NAMALWA (cell line): ENCODE measurements at regions not wholly inside any gene's neighbourhood (a gene's known extent, or its start where the extent isn't known, plus 50 kb on each side); places are given as distances from the start of the nearest gene placed in this dataset.
"Not testable (repeated sequence)": the region's sequence is repeated elsewhere in the genome, so short reads cannot be mapped to it uniquely, and the experiment has no call there.

Experiments
- DNase-seq: peaks from one replicate; pipeline ENCODE4 v3.0.0-alpha.2; 2015; ENCODE audit warnings: low spot score

DNA sequence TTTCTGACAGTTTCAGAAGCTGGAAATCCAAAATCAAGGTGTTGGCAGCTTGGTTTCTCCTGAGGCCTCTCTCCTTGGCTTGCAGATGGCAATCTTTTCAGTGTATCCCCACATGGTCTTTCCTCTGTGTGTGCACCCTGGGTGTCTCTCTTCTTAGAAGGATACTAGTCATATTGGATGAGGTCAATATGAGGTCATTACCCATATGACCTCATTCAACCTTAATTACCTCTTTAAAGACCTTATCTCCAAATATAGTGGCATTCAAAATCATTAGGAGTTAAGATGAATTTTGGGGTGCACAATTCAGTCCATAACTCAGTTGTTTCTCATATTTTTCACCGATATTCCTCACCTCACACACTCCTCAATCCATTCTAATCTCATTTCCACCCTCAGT, 92.4 kb upstream of the TGM3 start:
- no peak for DNase-seq

DNA sequence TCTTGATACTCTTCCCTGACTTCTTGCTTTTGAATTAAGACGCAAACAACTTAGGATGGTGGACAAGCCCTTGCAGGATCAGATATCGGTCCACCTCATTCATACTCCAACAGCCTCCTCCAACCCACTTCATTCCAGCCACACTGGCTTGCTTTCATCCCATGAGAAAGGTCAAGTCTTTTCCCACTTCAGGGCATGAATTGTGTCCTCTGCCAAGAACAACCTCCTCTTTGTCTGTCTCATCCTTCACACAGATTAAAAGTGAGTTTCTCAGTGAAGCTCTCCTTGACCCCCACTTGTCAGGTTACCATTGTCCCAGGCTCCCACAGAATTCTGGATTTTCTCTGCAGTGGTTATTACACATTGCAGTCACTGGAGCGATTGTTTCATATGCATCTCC, 91.8 kb upstream of the TGM3 start:
- no peak for DNase-seq

GRCh38 chr20:2206957-2207769, 88.6 kb upstream of the TGM3 start:
- peak; percentile 60 for DNase-seq

DNA sequence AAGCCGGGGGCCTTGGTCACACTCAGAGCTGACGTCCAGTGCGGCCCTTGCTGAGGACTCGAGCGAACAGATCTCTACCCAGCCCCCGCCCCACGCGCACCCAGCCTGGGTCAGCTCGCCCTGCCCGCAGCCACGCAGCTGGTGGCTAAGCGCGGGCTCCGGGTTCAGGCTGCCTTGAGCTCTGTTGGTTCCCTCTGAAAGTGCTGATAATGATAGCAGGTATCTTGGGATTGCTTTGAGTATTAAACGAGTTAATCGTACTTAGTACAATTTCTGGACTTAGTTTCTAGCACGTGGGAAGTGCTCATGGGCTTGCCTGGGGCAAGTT, 88.1 kb upstream of the TGM3 start:
- no peak for DNase-seq

DNA sequence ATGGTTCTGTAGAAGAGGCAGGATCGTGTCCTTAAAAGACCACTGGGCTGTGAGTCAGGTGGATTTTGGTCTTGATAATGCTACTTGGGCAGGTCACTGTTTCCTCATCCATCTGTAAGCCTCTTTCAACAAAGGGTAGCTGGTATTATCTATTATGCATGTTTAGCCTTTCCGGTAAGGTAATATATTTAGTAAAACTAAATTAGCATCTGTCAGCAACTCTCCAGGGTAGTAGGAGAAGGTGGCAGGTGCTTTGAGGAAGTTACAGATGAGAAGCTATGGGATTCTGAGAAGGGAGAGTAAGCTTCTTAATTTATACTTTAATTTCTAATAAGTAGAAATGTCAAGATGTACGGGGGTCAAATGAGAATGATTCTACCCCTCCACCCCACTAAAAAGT, 86.9 kb upstream of the TGM3 start:
- no peak for DNase-seq

- peak; percentile 9 for DNase-seq
Measured at GRCh38 chr20:2210646-2211552, 84.9 kb upstream of the TGM3 start.

GRCh38 chr20:2212456-2213015, 83.3 kb upstream of the TGM3 start:
- no peak for DNase-seq

GRCh38 chr20:2213401-2213800, 82.4 kb upstream of the TGM3 start:
- no peak for DNase-seq

DNA sequence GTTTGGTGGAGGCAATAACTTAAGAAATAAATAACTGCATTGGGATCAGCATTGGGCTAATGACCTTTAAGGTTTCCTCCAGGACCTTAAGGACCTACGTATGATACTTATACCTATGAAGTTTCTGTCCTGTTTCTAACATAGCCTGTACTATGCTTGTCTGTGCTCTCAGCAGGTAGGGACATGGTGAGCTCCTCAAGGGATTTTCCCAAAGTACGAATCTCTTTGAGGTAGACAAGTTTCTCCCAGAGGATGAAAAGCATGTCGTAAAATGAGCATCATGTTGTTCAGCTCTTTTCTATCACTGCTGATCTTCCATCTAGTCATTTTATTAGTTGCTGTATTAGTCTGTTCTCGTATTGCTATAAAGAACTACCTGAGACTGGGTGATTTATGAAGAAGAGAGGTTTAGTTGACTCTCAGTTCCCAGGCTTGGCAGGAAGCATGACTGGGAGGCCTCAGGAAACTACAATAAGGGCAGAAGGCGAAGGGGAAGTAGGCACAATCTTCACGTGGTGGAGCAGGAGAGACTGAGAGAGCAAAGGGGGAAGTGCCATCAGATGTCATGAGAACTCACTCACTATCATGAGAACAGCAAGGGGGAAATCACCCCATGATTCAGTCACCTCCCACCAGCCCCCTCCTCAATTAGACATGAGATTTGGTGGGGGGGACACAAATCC, 77.8 kb upstream of the TGM3 start:
- peak; percentile 23 for DNase-seq

DNA sequence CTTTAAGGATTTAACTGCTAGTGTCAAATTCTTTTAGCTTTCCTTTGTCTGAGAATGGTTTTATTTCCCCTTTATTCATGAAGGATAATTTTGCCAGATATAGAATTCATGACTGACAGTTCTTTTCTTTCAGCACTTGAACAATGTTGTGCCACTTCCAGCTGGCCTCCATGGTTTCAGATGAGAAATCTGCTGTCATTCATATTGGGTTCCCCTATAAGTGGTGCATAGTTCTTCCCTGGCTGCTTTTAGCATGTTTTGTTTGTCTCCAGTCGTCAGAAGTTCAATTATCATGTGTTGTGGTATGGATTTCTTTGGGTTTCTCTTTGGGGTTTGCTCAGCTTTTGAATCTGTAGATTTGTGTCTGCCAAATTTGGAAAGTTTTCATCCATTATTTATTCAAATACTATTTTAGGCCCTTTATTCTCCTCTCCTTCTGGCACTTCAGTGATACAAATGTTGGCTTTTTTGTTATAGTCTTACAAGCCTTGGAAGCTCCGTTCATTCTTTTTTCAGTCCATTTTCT, 76.3 kb upstream of the TGM3 start:
- no peak for DNase-seq

DNA sequence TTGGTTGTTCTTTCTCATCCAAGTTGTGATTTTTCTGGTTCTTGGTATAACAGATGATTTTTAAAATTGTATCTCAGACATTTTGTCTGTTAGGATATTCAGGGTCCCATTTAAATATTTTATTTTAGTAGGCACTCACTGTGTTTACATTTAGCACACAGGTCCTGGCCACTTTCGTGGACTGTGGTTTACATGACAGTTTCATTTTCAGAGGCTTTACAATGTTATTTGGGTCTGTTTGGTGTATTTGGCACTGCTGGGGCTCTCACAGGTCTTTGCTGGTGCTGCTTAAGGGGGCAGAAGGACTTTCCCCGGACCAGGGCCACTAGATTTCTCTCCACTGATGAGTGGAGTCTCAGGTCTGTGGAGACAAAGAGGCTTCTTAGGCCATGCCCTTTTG, 75.5 kb upstream of the TGM3 start:
- no peak for DNase-seq

DNA sequence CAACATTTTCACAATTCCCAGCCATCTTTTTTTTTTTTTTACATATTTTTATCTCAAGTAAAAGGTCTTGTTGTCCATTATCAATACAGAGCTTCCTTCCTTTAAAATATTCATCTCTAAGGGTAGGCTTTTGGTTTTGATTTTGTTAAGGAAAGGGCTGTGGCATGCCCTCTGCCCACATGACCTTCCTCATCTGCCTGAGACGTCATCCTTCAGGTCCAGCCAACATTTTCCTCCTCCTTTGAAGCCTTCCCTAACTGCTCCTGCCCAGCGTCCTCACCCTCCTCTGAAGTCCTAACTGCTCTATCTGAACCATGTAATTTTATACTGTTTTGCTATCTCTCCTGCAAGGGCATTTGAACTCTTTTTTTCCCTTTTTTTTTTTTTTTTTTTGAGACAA, 73.9 kb upstream of the TGM3 start:
- DNase-seq = no peak

GRCh38 chr20:2223558-2224367, 72.0 kb upstream of the TGM3 start:
- DNase-seq = no peak

GRCh38 chr20:2224368-2224639, 71.5 kb upstream of the TGM3 start:
- DNase-seq = no peak

- not testable (repeated sequence) for DNase-seq
Measured at GRCh38 chr20:2227285-2227684, 68.5 kb upstream of the TGM3 start.

GRCh38 chr20:2227861-2228260, 67.9 kb upstream of the TGM3 start:
- DNase-seq = no peak

DNA sequence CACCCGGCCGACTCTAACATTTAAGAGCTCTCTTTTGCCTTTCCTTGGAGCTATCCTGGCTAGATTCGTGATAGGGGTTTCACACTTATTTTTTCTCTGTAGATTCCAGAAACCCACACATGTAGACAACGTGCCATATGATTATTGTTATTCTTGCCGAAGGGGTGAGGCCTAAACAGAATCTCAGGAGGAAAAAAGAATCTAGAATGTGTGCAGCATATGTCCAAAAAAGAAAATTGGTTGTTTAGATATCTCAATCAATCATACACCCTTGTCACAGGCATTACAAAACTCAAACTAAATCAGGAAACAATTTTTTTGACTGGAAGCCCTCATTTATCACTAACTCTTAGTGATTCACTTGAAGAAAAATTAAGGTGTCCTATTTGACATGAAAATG, 66.9 kb upstream of the TGM3 start:
- DNase-seq = no peak

- DNase-seq = no peak
Measured at GRCh38 chr20:2230726-2231488, 64.9 kb upstream of the TGM3 start.

- no peak for DNase-seq
Measured at GRCh38 chr20:2231701-2232100, 64.1 kb upstream of the TGM3 start.

DNA sequence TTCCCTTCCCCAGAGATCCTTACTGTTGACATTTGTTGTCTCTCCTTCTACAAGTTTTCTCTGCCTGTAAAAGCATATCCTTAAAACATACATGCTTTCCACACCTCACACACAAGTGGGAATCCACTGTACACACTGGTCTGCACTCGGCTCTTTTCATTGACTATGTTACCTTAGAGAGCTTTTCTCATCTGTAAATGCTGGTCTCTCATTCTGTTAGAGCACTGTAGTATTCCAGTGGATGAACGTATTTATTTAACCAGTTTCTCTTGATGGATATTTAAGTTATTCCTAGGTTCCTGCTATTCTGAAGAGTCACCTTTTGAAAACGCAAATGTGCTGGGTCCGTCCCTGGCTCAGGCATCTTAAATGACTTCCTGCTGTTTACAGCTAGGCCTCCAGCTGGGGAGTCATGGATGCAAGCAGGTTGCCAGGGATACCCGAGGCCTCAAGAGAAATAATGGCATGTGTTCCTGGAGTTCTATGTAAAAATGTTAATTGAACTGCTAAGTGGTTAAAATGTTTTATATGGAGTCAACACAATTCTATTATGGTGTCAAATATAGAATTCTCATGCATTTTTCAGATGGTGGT, 61.1 kb upstream of the TGM3 start:
- DNase-seq = no peak

- no peak for DNase-seq
Measured at GRCh38 chr20:2236256-2236655, 59.5 kb upstream of the TGM3 start.
